Activated gamma-delta T cell treated with anti-CD3 and anti-CD28 coated beads, Interleukin-2, amount 50 U/mL, for 16 hours (primary cell): ENCODE measurements at regions not wholly inside any gene's neighbourhood (a gene's known extent, or its start where the extent isn't known, plus 50 kb on each side); places are given as distances from the start of the nearest gene placed in this dataset.
"Not testable (repeated sequence)": the region's sequence is repeated elsewhere in the genome, so short reads cannot be mapped to it uniquely, and the experiment has no call there.

ENCODE experiments used
- DNase-seq: peaks from one replicate; pipeline ENCODE4 v3.0.0-alpha.2; 2020; ENCODE audit warnings: low read depth

DNA sequence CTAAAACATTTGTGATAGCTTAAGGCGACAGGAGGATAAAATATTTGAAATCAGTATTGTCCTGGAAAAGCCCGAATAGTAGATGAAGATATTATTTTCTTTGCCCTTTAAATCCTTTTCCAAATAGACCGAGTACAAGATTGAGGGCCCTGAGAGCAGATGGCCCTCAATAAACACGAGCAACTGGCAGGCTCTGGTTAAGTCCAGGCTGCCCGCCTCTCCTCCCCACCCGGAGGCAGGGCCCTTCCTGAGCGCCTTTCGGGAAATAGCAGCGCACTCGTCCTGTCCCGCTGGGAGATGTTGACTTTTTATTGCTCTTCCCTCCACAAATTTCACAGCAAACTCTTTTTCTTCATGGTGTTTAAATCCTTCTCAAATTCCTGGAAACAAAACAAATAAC lies 50.8 kb upstream of the MAX start:
- DNase-seq: no peak

DNA sequence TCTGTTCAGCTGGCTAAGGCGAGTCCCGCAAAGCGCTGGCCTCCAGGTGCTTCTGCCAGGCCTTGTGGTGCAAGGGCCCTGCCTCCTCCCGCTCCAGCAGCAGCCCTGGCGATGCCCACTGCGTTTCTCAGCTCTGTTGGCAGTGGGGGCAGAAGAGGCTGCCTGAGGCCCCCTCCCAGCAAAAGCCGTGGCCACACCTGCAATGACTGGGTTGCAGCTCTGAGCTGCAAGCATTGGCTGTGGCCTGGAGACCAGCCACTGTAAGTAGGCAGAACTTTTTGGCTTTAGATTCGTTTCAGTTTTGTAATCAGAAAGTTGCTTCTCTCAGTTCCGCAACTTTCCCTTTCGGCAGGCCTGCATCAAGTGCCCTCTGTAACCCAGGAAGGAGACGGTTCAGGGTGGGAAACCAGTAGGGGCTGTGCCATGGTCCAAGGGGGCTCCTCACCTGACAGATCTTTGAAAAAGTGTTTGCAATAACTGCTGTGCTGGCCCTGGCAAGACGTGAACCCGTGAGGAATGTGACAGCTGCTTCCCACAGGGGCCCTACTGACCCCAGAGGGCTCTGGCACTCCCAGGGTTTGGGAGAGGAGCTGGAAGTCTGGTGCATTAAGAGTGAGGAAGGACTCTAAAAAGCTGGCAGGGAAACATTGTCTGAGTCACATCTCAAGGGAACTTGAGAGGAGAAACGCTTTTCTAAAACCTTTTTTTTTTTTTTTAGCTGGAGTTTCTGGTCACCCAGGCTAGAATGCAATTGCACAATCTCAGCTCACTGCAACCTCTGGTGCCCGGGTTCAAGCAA lies 54.5 kb upstream of the MAX start:
- no peak for DNase-seq

DNA sequence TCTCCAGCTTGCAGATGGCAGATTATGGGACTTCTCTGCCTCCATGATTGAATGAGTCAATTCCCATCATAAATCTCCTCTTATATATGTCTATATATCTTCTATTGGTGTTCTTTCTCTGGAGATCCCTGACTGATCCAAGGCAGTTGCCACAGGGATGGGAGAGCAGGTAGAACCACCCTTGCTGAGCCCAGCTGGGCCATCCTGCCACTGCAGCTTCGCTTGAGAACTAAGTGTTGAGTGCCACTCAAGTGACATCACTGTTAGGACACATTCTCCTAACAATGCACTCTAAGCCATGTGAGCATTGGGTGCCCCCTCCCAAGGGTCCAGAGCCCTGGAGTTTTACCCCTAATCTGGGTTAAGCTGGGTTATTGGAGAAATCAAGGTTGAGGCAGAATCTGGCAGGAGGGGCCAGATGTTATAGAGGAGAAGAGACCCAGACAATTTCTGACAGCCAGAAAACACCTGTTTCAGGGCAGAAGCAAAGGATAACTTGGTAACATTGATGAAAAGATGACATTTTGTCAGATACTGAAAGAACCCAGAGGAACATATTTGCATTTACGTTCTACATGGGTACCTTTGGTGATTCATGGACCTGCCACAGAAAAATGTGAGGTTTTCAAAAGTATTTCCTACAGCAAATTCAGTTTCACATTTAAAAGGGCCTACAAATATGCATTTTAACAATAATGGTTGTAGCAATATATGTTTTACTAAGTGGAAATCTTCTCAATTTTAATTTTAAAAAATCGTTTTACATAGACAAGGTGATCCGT lies 57.2 kb upstream of the MAX start:
- DNase-seq: no peak

DNA sequence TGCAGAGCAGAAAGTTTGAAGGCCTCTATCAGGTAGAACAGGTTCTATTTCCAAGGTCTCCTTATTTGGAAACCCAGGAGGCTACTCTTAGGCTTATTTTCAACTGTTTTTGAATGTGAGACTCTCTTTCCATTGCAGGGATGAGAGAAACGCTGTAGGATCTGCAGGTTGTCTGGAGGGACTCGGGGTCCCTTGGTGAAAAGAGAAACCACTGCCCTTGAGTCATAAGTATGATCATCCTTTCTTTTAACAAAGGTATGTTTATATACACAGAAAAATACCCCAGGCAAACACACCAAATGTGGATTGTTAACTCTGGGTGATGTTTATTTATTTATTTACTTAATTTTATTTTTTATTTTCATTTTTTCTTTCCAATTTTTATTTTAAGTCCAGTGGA lies 57.8 kb upstream of the MAX start:
- no peak for DNase-seq

DNA sequence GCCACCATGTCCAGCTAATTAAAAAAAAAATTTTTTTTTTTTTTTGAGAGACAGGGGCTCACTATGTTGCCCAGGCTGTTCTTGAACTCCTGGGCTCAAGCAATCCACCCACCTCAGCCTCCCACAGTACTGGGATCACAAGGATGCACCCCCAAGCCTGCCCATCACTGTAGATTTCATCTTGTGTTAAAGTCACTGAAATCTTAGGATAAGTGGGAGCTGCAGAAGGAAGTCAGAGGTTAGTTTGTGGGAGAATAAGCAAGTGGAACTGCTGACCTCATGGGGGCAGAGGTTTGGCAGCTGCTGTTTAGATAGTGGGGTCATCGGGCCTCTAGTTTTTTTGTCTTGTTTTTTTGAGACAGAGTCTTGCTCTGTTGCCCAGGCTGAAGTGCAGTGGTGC lies 59.7 kb upstream of the MAX start:
- no peak for DNase-seq

DNA sequence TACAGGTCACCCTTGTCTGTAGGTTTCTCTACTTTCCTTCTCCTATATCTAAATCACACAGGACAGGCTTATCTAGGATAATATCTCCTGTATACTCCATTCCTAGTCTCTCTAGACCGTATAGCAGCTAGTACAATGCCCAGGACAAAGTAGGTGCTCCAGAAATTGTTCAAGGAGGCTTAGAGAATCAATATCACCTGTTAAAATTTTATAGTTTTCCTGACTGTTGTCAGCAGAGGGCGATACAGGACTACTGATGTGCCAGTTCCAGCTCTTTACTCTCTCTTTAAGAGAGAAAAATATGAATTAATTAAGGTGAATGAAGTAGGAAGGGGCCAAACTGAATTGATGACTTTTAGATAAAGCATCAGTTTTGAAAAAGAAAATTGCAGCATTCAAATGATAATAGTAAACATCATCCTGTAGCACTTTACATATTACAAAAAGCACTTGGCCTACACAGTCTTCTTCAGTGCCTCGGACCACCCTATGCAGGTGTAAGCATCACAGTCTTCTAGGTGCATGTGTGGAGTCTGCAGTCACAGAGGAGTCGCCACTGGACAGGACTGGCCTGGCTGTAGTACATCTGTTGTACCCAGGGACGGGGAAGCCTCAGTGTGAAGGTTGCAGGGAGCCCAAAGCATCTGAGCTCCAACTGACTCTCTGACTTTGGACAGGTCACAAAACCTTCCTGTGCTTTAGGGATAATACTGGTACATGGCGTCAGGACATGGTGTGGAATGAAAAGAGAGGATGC lies 61.9 kb upstream of the MAX start:
- DNase-seq: no peak

DNA sequence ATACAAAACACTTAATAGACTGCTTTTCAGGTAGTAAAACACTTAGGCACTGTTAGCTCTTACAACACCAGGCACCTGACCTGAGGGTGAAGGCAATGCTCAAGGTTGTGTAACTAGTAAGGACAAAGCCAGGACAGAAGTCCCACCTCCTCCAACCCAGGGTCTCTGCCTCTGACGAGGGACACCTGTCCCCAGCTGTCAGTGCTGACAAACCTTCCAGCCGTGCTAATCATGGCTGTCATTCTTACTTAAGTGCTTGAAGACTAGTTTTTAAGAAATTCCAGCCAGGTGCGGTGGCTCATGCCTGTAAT lies 62.5 kb upstream of the MAX start:
- no peak for DNase-seq

DNA sequence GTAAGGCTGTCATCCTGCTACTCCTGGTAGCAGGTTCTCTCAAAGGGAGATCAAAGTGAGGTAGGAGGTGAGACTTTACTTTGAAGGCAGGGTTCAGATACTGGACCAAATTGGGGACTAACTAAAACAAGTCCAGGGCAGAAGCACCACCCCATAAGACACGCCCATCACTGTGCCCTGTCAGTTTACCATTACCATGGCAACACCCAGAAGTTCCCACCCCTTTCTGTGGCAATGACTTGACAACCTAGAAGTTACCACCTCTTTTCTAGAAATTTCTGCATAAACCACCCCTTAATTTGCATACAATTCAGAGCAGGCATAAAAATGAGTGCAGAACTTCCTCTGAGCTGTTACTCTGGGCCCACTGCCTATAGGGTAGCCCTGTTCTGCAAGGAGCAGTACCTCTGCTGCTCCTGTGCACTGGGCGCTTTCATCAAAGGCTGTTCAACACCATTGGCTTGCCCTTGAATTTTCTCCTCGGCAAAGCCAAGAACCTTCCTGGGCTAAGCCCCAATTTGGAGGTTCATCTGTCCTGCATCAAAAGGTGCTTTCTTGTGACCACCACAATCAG lies 64.8 kb upstream of the MAX start:
- no peak for DNase-seq

DNA sequence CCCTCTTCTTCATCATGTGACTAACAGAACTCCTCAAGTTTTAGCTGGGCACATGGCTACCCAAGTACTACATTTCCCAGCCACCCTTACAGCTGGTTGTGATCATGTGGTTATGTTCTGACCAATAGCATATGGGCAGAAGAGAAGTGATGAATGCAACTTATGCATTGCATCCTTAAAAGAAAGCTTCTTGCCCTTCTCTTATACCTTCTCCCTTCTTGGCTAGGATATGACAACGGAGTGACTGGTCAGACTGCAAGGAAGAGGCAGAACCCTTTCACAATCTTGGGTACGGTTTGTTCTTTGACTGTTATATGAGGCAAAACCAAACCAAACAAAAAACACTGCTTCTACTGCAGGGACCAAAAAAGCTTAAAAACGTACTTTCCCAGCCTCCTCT lies 66.5 kb upstream of the MAX start:
- DNase-seq: no peak

DNA sequence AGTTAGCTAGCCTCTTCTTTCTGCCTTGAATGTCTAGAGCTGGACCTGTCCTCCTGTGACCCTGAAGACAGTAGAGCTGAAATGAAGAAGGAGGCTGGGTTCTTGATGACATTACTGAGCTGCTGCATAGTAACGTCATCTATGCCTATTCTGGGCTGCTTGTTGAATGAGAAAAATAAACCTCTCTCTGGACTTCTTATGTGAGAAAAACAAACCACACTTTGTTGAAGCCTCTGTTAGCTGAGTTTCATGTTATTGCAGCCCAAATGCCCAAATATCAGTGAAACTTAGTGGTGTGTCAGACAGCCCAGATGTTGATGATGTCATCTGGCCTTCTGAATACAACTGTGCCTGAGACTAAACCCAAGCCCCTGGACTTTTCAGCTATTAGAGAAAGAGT lies 67.0 kb upstream of the MAX start:
- no peak for DNase-seq

DNA sequence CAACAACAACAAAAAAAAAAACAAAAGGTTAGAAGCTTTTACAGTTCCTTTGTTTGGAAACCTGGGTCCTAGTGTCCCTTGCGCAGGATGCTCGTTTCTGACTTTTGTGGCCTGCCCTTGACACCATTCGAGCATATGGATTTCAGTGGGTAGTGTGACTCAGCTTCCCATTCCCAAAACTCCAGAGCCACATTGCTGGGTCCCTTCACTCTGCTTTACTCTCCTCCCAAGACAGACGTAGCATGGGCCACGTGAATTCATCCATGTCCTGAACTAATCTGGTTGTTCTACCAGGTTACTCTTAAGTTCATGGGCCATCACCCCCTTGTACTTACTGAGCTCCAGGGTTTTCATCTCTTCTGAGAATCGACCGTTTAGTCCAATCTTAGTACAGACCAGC lies 68.0 kb upstream of the MAX start:
- no peak for DNase-seq

DNA sequence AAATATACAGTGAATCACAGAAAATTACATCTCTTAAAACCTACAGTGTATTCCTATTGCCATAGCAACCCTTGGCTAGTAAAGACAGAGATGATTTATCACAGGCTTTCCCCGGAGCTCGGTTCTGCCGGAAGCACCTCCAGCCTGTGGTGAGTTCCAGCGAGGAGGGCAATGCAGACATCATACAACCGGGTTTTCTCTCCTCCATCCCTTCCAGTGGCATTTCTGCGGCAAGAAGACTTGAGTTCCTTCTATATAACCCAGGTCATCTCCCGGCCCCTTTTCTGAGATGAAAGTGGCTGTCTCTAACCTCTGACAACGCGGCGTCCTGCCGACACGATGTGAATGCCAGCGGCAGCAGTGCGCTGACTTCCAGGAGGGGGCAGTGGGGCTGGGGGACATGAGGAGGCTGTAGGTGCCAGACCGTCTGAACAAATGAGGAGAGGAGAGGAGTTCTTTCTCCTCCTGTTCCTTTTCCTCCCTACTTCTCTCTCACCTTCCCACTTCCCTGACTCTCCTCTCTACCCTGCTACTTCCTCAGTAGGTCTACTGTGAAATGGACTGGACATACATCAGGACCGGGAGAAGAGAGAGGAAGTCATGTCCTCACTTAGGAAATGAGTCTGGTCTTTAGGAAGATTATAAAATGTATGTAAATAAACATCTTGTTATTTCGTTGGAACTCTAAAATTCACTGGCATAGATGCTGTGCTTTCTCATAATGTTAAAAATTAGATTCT lies 68.6 kb upstream of the MAX start:
- DNase-seq: peak; percentile 10

DNA sequence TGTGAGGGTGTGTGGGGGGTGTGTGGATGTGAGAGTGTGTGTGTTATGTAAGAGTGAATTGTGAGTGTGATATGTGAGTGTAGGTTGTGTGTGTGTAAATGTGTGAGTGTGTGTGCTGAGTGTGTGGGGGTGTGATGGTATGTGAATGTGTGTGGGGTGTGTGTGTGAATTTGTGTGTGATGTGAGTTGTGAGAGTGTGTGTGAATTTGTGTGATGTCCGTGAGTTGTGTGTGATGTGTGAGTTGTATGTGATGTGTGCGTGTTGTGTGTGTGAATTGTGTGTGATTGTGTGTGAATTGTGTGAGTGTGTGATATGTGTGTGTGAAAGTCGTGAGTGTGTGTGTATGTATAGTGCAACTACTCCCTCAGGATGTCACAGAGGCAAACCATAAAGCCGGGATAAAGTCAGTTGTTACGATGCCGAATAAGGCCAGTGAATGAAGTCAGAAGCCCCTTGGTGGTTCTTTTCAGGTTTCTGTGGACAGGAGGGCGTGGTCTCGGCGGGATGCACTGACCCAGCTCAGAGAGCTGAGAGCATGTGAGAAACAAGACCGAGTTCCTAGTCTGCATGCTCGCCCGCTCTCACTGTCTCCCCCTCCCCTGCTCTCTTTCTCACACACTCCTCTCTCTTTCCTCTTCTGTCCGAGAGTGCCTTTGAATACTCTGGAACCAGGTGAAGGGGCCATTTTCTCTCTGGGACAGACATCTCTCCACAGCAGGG lies 71.8 kb upstream of the MAX start:
- DNase-seq: no peak

DNA sequence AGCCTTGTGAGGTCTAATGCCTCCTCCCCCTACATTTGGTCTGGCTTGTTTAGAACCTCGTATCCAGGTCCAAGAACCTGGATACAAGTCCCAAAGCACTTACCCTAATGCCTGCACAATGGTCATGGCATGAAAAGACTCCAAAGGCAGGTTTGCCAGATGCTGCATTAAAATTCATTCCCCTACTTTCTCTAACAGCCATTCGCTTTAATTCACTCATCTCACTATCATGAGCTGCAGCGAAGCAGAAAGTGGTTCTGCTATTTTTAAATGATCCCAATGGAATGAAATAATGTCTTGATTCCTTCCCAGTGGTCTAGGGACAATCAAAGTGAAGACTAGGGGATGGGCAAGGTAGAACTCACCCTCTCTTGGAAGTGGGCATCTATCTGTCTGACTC lies 72.5 kb upstream of the MAX start:
- no peak for DNase-seq

DNA sequence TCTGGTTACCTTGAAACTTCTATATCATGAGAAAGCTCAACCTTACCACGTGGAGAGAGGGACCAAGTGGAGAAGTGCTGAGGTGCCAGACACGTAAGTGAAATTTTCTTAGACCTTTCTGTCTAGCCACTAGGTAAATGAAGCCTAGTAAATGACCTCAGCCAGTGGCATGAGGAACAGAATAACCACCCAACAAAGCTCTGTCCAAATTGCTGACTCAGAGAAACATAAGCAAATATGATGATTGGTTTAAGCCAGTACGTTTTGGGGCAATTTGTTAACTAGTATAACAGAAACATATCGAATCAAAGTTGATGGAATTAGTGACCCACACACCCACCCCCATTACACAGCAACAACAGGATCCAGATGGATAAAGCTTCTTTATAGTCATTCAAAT lies 75.2 kb upstream of the MAX start:
- no peak for DNase-seq

DNA sequence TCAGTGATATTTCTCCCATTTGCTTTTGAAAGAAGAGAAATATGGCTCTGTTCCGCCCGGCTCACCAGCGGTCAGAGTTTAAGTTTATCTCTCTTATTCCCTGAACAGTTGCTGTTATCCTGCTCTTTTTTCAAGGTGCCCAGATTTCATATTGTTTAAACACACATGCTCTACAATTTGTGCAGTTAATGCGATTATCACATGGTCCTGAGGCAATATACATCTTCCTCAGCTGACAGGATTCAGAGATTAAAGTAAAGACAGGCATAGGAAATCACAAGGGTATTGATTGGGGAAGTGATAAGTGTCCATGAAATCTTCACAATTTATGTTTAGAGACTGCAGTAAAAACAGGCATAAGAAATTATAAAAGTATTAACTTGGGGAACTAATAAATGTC lies 76.9 kb upstream of the MAX start:
- DNase-seq: not testable (repeated sequence)

DNA sequence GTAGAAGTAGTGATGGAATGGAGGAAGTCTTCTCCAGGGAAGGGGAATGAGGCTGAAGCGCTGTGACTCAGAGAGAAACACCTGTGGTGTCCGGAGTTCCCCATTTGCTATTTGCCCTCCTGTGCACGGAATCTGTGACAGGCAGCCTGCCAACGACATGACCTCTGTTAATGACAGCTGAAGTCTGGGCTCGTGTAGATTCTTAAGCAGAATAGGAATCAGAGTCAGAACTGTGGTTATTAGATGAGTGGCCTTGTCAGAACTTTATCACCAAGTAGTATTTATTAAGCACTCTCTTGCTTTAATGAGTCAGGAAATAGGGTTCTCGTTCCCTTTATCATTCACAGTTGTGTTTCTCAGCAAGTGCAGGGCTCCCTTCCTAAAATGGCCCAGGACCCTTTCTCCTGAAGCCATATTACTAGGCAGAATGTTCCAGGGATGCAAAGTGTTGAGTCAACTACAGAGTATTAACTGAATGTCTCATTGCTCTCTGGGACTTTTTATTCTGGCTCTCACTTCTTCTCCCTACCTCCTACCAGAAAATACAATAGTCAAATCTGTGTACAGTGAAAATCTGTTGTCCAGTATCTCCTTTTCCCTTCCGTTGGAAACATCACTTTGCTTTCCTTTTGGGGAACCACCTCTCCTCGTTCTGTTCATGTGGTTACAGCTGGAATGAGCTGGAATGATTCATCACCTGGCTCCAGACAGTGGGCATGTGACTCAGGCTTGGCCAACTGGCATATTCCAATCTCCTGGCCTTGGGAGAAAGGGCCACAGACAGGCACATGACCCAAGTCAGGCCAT lies 77.8 kb upstream of the MAX start:
- no peak for DNase-seq

DNA sequence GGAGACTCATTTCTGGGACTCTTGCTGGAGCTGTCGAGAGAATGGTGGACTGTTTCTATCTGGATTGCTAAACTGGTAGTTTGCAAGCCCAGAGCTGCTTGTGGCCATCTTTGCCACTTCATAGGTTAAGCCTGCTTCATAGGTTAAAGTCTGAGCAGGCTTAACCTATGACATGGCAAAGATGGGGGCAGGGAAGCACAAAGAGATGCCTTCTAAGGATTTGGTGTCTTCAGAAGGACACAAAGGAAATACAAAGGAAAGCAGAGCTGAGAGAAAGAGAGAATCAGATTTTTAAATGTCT lies 78.4 kb upstream of the MAX start:
- no peak for DNase-seq

DNA sequence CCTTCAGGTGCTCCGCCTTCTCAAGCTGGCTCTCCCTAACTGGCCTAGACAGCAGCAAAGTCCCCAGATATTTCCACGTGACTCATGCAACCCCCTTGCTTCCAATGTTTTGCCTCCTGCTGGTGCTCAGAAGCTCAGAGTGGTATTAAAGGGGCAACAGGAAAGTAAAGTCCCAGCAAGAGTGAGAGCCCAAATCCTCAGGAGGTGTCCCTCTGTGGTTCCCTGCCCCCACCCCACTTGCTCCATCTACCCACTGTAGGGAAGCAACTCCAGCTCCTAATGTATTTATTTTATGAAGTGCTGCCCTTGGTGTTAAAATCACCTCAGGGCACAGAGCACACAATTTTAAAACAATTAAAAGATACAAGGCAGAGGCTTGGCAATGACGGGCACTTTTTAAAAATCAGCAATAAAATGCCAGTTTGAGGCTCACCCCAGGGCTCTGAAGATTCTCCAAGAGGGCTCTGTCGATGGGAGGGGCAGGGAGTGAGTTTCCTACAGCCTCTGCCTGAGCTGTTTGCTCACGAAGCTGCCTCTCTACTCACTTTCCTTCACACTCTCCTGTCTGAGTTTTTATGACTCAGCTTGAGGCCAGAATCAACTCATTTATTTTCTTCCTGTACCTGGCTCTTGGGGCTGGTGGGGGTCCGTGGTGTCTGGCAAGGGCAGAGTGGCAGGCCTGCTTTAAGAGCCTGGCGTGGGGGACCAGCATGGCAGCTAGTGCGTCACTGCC lies 81.9 kb upstream of the MAX start:
- no peak for DNase-seq

DNA sequence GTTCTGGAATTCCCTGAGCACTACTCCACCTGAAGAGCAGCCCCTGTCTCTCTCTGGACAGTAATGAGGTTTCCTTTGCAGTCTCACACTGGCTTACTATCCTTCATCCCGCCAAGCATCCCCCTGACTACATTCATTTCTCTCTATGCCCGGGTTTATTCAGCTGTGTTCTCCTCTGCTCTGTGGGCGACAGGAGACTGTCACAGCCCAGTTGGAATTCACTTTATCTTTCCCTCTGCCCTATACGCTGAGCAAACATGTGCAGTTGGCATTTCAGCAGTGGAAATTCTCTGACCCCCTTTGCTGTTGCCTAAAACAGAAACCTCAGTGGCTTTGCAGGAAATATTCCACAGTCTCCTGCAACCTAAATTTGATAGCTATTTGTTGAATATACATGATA lies 83.5 kb upstream of the MAX start:
- no peak for DNase-seq
